NCI-H82 treated with DMSO at 0.1 percent for 48 hours (cell line): ENCODE measurements at regions not wholly inside any gene's neighbourhood (a gene's known extent, or its start where the extent isn't known, plus 50 kb on each side); places are given as distances from the start of the nearest gene placed in this dataset.

ENCODE experiments used
- DNase-seq: peaks from one replicate; lab custom pipeline; 2025; ENCODE audit not compliant: unreplicated experiment; lab: John Stamatoyannopoulos, UW

DNA sequence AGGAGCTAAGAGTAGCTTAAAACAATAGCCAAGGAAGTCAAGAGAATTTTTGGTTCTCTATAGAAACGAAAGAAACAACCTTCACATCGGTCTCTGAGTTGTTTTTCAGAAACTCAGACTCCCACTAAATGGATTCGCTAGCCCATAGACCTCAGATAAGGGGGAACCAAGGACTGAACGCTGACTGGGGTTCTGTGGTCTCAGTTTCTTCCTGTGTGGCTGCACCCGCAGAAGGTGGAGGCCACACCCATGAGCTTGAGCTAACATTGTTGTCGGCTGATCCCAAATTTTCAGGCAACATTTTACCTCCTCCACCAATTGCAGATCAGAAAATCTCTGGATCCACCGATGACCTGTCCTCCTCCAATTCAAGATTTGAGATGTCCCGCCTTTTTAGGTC is 456.1 kb downstream of the AJAP1 start:
- DNase-seq = no peak

DNA sequence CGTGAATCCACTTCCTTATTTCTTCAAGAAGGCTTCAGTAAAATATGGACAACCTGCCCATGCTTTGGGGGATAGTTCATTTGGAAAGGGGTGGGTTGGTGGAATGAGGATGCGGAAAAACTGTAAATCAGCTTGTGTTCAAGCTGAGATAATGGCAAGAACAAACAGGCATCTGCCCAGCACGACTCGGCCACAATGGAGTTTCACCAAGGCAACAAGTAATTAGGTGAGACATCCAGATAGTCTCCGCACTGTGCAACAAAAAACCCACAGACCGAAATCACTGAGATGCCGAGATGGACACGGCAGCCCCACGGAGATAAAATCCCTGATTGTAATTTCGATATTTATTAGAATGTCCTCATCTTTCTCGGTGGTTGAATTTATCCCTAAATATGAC is 455.2 kb downstream of the AJAP1 start:
- no peak for DNase-seq

DNA sequence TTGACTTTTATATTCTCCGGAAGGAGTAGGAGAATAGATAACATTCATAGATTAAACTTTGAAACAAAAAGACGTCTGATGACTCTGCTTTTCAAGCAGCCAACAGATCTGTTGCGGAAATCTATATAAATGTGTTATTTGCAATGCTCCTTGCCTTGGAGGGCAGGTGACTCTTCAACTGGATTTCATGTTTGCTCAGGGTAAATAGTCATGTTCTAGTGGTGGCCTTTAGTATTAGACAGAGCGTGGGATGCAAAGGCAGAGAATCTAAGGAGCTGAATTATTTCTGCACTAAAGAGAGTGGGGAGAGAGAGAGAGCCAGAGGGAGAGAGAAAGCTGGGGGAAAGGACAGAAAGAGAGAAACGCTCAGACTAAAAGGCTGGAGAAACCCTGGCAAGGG is 454.3 kb downstream of the AJAP1 start:
- no peak for DNase-seq

DNA sequence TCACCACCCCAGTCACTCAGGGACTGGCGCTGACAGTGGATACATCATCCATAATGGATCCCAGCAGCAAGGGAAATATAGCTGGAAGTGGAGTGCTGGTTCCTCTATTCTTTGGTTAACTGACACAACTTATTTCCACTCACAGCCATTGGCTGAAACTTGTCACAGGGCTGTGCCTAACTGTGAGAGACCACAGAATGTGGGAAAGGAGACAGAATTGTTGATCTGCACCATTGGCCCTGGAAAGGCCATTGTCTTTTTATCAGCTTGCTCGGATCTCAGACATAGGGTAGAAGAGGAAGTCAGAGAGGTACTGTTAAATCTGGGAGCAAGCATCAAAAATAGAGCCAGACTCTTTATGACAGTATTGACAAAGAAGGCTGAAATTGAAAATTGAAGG is 451.3 kb downstream of the AJAP1 start:
- DNase-seq = no peak

DNA sequence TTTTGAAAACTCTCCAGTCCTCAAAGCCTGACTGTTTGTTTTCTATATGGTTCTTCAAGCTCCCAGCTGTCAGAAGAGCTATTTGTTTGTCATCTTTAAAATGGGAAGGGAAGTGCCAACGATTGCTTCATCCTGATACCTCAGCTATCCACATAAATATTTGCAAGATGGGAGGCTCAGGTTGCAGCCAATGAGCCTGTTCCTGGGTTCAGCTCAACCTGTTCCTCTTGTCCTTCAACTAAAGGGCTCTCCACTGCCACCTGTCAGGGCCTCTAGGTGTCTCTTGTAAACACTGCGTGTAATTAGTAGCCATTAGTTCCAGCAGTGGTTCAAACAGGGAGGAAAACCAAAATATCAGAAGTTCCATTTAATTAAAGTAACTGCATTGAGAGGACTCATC is 445.1 kb downstream of the AJAP1 start:
- no peak for DNase-seq

DNA sequence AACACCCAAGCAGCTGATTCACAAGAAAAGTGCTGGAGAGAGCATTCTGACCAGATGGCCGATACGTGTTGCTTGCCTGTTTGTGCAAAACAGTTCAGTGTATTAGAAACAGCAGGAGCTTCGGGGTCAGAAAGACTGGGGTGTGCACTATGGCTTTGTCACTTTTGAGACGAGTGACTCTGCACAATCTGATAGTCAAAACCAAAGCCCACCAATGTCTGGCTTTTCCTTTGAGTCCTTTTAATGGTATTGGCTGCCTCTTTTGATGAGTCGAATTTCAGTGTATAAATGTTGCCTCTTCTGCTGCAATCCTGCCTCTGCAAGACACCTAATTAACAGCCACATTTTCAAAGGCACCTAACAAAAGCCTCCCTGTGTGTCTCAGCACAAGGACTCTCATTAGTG is 444.6 kb downstream of the AJAP1 start:
- no peak for DNase-seq

DNA sequence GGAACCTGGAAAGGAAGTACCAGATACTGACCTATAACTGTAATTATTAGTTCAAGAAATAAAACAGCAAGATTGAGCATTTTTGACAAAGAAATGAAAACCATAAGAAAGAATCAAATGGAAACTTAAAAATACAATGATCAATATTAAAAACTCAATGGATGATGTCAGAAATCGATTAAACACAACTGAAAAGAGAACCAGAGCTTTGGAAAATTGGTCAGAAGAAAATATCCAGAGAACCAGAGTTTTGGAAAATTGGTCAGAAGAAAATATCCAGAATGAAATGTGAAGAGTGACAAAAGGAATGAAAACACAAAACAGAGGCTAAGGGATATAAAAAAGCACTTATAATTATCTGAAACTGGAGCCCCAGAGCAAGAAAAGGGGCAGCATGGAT is 438.6 kb downstream of the AJAP1 start:
- no peak for DNase-seq

DNA sequence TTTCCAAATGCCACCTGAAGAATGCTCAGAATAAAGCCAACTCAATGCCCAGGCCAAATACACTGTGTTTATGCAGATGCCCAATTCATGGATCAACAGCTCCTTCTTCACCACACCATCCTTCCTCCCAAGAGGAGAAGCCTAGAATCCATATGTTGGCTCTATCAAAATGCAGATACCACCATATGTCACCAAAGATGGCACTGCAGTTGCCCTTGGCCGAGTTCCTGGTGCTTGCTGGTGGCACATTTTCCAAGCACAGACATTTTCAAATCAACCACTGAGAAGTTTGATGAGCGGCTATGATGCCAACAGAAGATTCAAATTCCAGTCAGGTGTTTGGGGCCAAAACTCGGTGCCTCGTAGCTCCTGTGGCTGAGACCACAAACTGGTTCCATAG is 430.3 kb downstream of the AJAP1 start:
- DNase-seq = no peak

DNA sequence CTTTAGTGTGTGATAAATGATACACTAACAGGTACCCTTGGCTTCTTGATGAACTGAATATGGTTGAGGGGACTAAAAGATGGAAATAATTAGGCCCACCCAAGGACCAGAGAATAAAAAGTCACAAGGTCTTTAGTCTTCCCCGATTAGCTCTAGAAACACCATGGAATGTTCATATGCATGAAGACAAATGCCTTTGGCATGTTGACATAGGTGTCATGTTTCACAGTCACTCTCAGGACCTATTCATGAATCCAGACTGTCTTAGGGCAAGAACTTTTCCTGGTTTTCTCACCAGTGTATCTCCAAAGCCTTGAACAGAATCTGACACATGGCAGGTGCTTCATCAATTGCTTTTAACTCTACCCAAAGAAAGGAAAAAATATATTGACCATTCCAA is 412.8 kb downstream of the AJAP1 start:
- no peak for DNase-seq

DNA sequence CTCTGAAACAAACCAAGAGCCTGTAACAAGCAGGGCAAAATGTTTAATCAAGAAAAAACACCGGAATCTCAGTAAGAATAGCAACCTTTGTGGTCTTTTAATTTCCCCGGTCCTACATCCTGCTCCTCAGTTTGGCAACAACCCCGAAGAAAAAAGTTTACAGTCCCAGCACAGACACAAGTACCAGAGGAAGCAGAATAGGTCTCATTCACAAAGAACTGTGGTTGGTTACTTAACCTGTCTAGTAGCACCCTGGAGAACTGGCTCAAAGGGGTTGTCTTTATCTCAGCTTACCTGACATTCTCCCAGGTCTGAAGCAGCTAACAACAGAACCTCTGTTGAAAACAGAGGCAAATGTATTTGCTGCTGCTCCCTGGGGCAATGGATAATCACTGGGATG is 399.3 kb downstream of the AJAP1 start:
- no peak for DNase-seq

DNA sequence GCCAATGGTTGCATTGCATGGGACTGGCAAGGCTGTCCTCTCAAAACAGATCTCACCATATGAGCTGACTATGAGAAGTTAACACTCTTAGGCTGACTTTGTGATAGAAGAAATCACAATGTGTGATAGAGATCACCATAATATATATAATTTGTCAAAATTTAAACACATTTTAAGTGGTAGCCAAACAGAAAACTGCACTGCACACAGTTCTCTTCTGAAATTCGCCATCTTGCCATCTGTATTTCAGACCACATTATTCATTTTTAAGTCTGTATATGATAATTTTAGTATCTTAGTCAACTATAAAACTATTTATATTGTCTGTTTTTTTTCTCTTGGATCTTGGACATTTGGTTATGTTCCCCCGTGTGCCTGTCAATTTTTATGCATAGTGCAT is 374.7 kb downstream of the AJAP1 start:
- no peak for DNase-seq

DNA sequence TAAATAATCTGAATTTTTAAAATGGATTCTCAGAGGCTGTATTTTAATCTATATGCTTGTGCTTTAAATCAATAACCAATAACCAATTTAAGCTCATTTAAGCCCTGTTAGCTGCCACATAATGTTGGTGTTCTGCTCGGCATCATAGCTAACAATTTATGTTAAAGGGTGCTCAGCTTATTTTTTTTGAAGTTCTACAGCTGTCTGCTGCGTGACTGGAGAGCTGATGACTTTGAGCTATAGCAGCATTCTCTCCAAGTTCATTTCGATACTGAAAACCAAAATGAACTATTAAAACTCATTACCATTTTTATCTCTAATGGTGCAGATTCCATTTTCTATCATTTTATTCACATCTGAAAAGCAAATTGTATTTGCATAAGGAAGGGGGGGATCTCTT is 357.8 kb downstream of the AJAP1 start:
- no peak for DNase-seq

DNA sequence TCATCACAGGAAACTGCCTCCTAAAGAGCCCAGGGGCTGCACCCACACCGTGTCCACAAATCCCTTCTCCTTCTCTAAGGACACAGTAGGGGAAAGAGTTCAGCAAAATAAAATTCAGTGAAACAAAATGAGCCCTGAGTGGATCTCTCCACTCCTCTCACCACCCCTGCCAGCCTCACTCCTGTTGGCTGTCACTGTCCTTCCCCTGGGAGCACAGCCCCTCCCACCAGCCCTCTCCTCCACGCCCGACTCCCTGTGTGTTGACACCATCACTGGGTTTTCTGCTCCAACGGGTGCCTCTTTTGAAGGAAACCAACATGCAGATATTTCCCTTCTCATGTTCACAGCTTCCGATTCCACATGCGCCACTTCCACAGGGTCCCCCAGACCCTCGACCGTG is 356.2 kb downstream of the AJAP1 start:
- no peak for DNase-seq

DNA sequence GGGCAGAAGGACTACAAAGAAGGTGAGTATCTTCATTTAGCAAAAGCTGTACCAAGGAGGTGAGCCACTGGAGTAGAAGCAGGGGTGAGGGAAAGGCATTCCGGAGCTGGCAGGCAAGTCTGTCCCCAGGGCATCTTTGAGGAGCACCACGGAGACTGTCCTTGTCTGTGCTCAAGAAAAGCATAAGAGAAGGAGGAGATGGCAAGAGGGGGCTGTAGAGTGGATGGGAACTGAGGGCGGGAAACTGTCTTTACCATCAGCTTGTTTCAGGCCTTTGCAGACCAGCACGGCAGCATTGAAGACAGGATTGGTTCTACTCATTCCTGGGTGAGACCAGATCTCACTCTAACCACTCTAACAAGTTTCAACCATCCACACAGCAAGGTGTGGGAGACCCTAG is 355.8 kb downstream of the AJAP1 start:
- DNase-seq = no peak

DNA sequence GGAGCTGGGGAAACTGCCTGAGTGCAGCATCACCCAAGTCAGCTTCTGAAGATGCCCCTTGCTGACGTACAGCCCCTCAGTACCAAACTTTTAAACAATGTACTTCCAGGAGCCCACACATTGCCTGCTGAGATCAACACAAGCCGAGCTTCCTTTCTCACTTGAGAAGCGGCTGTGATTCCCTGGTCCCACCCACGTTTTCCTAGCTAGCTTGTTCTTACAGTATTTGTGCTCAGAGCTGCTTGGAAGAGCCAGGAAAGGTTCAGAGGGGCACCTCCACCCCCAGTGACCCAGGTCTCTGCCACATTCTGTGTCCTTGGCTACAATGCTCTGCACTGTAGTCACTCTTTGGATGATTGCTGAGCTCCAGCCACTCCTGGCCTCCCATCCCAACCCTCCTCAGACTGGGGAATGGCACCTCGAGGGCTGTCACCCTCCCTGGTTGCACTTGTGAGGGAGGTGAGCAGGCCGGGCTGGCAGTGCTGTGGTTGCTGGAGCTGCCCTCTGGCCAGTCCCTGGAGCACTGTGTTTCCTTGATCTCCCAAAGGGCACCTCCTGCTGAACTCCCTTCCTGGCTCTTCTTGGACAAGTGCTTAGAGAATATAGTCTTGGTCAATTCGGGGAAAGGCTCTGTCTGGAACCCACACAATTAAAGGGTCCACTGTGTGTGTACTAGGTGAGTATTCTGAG is 355.1 kb downstream of the AJAP1 start:
- no peak for DNase-seq

DNA sequence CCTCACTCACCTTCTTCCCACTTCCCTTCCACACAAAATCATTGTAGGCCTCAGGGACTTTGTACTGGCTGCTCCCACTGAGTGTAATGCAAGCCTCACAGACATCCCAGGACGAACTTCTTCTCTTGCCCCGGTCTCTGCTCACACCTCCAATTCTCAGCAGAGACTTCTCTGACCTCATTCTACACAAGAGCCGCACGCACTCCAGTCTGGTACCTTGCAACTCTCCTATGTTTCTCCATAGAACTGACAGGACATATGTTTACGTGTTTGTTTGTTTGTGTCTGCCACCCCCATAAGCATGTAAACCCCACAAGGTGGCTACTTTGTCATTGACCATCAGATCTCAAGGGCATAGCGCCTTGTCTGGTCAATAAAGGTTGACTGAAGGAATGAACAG is 350.8 kb downstream of the AJAP1 start:
- no peak for DNase-seq

DNA sequence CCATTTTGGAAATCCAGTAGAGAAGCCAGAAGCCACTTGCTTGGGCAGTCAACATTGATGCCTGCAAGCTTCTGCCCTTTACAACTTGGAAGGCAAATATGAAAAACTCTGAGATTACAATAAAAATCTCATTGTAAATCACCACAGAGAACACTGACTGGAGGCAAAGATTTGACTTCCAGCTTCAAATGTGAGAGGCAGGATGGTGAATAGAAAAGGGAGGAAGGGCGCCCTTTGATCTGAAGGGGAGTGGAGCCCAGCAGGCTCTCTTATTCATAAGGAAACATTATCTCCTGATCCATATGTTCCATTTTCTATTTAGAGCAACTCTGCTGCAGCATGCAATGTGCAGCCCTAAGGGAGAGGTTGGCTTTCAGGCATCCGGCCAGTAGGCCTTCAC is 348.3 kb downstream of the AJAP1 start:
- no peak for DNase-seq

DNA sequence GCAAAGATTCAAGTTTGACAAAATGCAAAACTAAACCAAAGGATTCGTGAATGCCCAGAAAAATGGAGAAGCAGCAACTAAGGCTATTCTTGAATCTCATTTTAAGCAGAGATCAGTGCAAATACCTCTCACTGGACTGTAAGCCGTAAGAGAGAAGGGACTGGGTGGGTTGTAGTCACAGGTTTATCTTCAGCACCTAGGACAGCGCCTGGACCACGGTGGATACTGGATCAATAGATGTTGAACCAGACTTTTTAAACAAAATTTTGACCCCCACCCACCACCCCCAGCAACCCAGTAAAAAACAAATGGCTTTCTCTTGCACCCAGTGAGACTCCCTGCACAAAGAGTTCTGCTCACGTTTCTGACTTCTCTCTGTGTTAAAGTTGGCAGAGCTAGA is 347.1 kb downstream of the AJAP1 start:
- no peak for DNase-seq

DNA sequence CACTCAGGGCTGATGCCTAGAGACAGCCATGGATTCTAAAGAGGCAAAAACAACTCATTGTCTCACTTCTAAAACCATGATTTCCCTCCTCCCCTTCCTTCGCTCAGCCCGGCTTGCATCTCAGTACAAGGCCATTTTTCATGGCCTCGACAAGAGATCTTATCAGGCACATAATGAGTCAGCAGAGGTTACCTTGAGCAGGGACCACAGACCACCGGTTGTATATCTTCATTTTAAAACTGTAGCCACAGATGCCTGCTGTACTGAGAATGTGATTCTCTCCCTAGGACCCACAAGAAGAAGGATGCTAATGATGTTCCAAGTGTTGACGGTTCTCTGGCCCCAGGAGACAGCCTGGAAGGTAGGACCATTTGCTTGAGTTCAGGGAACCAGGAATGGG is 331.9 kb downstream of the AJAP1 start:
- DNase-seq = no peak

DNA sequence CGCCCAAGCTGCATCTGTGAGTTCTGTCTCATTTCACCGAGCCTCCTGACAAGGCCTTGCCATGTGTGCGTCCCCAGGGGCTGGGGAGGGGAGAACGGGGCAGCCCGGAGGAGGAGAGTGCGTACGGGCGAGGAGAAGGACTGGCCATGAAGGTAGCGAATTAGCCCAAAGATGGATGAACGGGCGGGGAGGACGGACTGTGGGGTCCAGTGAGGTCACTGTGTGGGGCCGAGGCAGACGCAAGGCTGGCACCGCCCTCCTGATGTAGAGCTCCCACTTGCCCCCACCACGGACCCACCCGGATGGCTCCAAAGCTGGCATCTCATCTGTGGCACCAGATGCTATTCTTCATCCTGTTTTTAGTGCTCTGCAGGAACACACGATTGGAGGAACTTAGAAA is 330.4 kb downstream of the AJAP1 start:
- DNase-seq = no peak

DNA sequence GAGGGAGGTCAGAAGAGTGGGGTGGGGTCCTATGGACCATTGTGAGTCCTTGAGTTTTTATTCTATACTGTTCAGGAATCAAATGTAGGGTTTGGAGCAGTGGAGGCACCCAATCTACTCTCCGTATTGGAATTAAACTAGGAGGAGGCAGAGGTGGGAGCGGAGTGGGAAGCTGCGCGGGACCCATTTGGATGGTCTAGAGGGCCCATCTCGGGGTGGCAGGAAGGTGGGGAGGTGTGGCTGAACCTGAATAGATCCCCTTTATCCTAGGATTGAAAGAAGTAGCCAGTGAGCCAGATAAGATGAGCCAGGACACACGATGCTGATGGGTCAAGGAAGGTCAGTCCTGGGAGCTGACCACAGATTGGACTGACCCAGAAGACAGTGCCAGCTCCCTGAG is 325.8 kb downstream of the AJAP1 start:
- no peak for DNase-seq

DNA sequence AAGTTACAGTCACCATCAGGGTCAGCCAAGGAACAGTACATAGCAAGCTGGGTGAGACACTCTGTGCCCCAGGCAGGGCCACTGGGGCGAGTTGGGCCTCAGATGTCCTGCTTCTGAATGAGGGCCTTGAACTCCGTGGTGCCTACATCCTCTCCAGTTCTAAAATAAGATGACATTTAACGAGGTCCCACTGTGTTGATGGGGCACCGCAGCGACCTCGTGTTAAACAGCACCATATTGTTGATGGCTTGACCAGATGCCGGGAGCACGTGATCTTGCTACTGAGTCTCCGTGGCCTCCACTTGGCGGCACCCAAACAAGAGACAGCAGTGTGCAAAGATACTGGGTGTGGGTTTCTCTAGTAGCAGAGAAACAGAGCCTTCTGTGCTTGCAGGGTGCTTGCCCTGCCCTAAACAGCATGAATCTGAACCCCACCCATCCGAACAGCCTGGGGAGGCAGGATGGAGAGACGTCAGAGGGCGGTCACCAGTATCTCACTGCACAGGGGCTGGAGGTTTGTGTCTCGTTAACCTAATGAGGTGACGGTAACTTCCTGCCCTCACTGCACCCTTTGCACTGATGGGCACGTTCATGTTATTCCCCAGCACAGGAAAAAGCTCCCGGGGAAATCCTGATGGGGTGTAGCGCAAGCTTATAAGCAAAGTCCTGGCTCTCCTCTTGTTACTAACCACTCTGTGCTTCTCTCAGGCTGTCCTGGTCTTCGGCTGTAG is 324.4 kb downstream of the AJAP1 start:
- DNase-seq = no peak

DNA sequence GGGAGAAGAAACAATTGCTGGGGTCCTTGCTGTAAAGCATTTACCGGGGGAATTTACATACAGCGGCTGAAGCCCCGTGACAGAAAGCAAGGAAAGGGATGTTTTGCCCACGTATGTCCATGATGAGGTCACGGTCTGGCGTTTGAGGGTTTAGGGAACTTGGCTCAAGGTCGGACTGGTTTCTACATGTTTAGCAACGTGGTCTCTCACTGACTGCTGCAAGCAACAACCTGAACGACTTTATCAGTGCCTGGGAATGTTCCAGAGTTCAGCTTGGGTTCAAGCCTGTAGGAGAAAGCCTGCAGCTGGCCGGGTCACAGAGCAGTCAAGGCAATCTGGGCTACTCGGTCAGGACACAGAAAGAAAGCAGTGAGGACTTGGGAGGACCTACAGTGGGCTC is 323.3 kb downstream of the AJAP1 start:
- DNase-seq = no peak
